ENCODE measurements at regions not wholly inside any gene's neighbourhood (a gene's known extent, or its start where the extent isn't known, plus 50 kb on each side); places are given as distances from the start of the nearest gene placed in this dataset.

DNA sequence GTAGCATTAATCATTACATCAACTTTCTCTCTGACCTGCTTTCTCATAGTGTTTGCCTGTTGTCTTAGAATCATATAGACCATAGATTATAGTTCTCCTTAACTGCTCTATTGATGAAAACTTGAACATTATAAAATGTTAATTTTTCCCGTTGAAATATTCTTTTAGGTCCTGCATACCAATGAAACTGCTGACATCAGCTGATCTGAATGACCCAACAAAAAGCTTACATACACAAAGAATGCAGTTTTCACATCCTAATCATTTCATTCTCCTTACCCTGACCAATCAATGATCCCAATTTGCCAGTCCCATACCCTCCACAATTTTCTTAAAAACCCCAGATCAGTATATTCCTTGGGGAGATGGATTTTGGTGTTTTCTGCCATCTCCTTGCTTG is 302.9 kb upstream of the MBL2 start:
- TF ChIP-seq ZFX (IDR thresholded peaks at IDR 0.05; ENCODE audit: borderline replicate concordance) = no peak
- TF ChIP-seq, protein P1, sequence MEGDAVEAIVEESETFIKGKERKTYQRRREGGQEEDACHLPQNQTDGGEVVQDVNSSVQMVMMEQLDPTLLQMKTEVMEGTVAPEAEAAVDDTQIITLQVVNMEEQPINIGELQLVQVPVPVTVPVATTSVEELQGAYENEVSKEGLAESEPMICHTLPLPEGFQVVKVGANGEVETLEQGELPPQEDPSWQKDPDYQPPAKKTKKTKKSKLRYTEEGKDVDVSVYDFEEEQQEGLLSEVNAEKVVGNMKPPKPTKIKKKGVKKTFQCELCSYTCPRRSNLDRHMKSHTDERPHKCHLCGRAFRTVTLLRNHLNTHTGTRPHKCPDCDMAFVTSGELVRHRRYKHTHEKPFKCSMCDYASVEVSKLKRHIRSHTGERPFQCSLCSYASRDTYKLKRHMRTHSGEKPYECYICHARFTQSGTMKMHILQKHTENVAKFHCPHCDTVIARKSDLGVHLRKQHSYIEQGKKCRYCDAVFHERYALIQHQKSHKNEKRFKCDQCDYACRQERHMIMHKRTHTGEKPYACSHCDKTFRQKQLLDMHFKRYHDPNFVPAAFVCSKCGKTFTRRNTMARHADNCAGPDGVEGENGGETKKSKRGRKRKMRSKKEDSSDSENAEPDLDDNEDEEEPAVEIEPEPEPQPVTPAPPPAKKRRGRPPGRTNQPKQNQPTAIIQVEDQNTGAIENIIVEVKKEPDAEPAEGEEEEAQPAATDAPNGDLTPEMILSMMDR (IDR thresholded peaks at IDR 0.05) = no peak
- no peak overlapping the region for H3K27ac ChIP-seq

DNA sequence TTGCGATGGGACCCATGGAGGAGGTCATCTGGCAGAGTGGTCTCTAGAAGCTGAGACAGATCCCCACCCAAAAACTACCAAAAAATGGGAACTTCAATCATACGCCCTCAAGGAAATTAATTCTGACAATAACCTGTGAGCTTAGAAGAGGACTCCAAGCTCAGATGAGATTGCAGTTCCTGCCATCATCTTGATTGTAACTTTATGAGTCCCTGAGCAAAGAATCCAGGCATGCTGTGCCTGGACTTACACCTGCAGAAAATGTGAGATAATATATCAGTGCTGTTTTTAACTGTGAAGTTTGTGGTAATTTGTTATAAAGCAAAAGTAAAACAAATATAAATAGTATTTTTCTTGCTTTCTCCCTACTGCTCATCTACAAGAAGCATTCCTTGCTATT is 299.6 kb upstream of the MBL2 start:
- no peak overlapping the region for H3K27ac ChIP-seq
- no peak for TF ChIP-seq ZFX (IDR thresholded peaks at IDR 0.05; ENCODE audit: borderline replicate concordance)

DNA sequence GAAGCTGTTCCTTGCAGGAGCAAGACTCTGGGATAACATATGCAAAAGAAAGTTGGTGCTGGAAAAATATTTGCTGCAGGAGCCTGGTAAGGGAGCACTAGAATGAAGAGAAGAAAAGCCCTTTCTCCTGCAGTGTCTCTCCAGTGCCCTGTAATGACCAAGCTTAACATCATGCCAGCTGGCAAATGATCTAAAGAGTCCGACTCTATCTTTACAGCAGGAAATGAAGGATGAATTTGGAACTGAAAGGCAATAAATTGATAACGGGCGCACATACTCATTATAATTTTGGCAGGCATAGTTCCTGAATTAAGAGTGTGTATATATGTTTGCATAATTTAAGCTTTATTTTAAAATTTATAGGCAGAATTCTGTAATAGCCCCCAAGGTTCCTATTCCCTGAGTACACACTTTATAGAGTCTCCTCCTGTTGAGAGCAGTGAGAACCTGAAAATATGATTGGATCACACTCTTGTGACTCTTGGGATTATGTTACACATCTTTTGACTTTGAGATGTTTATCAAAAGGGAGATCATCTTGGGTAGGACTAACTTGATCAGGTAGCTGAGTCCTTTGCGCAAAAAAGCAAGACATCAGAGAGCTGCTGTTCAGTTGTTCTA is 299.0 kb upstream of the MBL2 start:
- H3K27ac ChIP-seq = no peak overlapping the region

DNA sequence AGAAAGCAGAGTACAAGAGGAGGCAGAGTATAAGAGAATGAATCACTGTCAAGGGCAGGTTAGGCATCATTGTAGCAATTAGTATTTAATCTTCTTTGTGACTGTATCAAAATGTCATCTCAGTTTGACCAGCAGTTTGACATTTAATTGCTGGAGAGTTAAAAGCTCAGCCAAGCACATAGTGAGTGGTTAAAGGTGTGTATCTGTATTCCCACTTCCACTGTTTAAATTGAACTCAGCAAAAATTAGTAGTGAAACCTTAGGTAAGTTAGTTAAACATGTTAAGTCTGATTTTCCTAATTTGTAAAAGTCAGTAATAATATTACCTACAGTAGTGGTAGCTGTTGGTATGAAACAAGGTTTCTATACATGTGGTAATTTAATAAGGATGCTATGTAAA is 296.4 kb upstream of the MBL2 start:
- no peak overlapping the region for H3K27ac ChIP-seq
- TF ChIP-seq ZFX (IDR thresholded peaks at IDR 0.05; ENCODE audit: borderline replicate concordance) = no peak
- TF ChIP-seq, protein P1 (IDR thresholded peaks at IDR 0.05) = no peak

More for the DNA sequence above, 299.0 kb upstream of the MBL2 start:
- no peak for TF ChIP-seq ZFX (IDR thresholded peaks at IDR 0.05; ENCODE audit: borderline replicate concordance)
- TF ChIP-seq, protein P1 (IDR thresholded peaks at IDR 0.05) = no peak

DNA sequence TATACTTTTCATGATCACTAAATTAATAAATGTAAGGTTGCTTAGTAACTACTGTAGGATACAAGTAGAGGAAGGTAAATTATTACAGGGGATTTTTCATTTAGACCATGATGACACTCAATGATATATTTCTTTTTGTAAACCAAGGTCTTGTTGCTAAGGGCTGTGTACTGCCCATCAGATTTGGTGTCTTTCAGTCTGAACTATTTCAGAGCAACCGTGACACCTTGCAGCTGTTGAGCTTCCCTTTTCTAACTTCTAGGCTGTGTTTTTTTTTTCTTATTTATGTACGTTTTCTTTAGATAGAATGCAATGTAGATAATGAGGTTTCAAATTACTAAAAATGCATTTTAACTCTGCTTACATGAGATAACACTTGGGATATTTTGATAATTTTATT is 292.0 kb upstream of the MBL2 start:
- no peak for TF ChIP-seq ZFX (IDR thresholded peaks at IDR 0.05; ENCODE audit: borderline replicate concordance)
- TF ChIP-seq, protein P1 (IDR thresholded peaks at IDR 0.05) = no peak
- H3K27ac ChIP-seq = no peak overlapping the region

DNA sequence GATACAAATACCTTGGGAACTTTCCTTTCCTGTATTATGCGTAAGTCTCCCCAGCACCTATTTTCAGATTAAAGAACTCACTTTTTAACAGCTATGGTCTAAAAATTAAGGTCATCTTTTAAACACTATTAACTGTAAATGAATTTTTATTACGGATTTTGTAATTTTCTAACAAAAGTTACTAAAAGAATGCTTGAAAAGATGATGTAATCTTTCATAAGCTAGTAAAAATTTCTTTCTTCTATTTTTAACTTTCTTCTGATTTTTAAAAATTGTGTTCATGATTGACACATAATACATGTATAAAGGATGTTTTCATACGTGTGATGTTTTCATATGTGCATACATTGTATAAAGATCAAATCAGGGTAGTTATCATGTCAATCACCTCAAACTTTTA is 291.2 kb upstream of the MBL2 start:
- TF ChIP-seq, protein P1 (IDR thresholded peaks at IDR 0.05) = no peak
- no peak for TF ChIP-seq ZFX (IDR thresholded peaks at IDR 0.05; ENCODE audit: borderline replicate concordance)
- no peak overlapping the region for H3K27ac ChIP-seq

DNA sequence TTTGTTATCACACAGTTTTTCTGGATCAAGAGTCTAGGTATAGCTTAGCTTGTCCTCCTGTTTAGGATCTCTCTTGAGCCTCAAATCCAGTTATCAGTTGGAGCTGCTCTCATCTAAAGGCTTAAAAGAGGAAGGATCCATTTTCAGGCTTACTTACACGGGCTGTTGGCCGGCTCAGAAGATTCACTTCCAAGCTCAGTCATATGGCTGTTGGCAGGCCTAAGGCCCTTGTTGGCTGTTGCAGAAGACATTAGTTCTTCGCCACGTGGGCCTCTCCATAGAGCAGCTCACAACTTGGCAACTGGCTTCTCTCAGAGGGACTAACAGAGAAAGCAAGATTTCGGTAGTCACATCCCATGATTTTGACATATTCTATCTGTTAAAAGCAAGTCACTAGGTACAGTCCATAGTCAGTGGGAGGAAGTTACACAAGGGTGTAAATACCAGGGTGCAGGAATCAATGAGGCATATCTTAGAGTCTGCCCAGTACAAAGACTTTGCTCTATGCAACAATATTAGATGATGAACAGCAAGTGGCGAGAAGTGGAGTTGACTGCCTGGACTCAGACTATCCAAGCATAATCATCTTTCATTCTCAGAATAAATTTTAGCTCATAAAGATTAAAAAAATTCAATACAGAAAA is 280.1 kb upstream of the MBL2 start:
- no peak for TF ChIP-seq ZFX (IDR thresholded peaks at IDR 0.05; ENCODE audit: borderline replicate concordance)
- TF ChIP-seq, protein P1 (IDR thresholded peaks at IDR 0.05) = no peak
- no peak overlapping the region for H3K27ac ChIP-seq

Data from 22Rv1 (cell line).